H1 (cell line): ENCODE measurements at regions not wholly inside any gene's neighbourhood (a gene's known extent, or its start where the extent isn't known, plus 50 kb on each side); places are given as distances from the start of the nearest gene placed in this dataset.

Experiments used
- CTCF ChIA-PET: fragments of 300-600 bp; sonication (Branson Sonifier 250); formaldehyde crosslinking; loops from one replicate; lab custom pipeline; 2021; ENCODE audit not compliant: partially characterized antibody; lab: Charles Lee
- POLR2A ChIA-PET: fragments of 300-600 bp; sonication (Branson Sonifier 250); formaldehyde crosslinking; loops from one replicate; lab custom pipeline; 2021; ENCODE audit warnings: inconsistent platforms; ENCODE audit not compliant: partially characterized antibody; lab: Charles Lee
- DNase-seq, 2 experiments: peaks; one replicate each; pipeline versions ENCODE4 v3.0.0 to v3.0.0-alpha.2; 2010 to 2022; ENCODE audit warnings: low spot score in 2 of 2, low read depth in 1 of 2, mixed read lengths in 1 of 2
- FAIRE-seq: peaks from 2 replicates; lab custom pipeline; 2011; peaks lifted over from hg19 to GRCh38; lab: Jason Lieb, UNC
- H2AFZ ChIP-seq: 2 replicates; pipeline ENCODE4 v1.8.1; 2012; ENCODE audit warnings: low read length, inconsistent platforms
- H2AK5ac ChIP-seq: 2 replicates; pipeline ENCODE4 v1.6.1; 2013; ENCODE audit warnings: low read depth, low read length
- H2BK120ac ChIP-seq: replicated peaks from 2 replicates; pipeline ENCODE3; 2013; ENCODE audit warnings: low read depth, low read length, inconsistent platforms
- H2BK12ac ChIP-seq: 2 replicates; pipeline ENCODE4 v1.6.1; 2013; ENCODE audit warnings: low read depth, low read length
- H2BK15ac ChIP-seq: 2 replicates; pipeline ENCODE4 v1.6.1; 2013; ENCODE audit warnings: low read length
- H2BK20ac ChIP-seq: 2 replicates; pipeline ENCODE4 v1.6.1; 2013; ENCODE audit warnings: low read length
- H2BK5ac ChIP-seq: 2 replicates; pipeline ENCODE4 v1.6.1; 2013; ENCODE audit warnings: low read depth, low read length
- H3K14ac ChIP-seq: 2 replicates; pipeline ENCODE4 v1.6.1; 2013; ENCODE audit warnings: inconsistent platforms; ENCODE audit not compliant: insufficient read length
- H3K18ac ChIP-seq: 2 replicates; pipeline ENCODE4 v1.6.1; 2013; ENCODE audit warnings: low read length; ENCODE audit errors: extremely low read depth
- H3K23ac ChIP-seq: 2 replicates; pipeline ENCODE4 v1.6.1; 2013; ENCODE audit warnings: inconsistent platforms; ENCODE audit not compliant: insufficient read length
- H3K23me2 ChIP-seq: 2 replicates; pipeline ENCODE4 v1.6.1; 2013; ENCODE audit warnings: low read depth, low read length
- H3K27ac ChIP-seq: 2 replicates; pipeline ENCODE4 v1.6.1; 2011; ENCODE audit warnings: low read depth, low read length, inconsistent platforms
- H3K27me3 ChIP-seq, 4 experiments: replicated peaks in 1 of 4; 1 replicate in 1 of 4; 2 replicates in 3 of 4; pipeline versions ENCODE4 v1.6.1 to v1.8.1; 2011 to 2013; ENCODE audit warnings: low read length in 3 of 4, mild to moderate bottlenecking in 3 of 4, inconsistent platforms in 2 of 4, mixed read lengths in 2 of 4, moderate library complexity in 1 of 4; ENCODE audit not compliant: control insufficient read depth in 3 of 4, insufficient read depth in 3 of 4; ENCODE audit errors: extremely low read depth in 1 of 4
- H3K36me3 ChIP-seq, 4 experiments: 2 replicates each; pipeline versions ENCODE4 v1.6.1 to v1.8.1; 2011 to 2013; ENCODE audit warnings: mild to moderate bottlenecking in 4 of 4, low read length in 3 of 4, moderate library complexity in 2 of 4, control low read depth in 1 of 4, inconsistent platforms in 1 of 4; ENCODE audit not compliant: insufficient read depth in 4 of 4, control insufficient read depth in 2 of 4
- H3K4ac ChIP-seq: replicated peaks from 2 replicates; pipeline ENCODE3; 2013; ENCODE audit warnings: low read length, low read depth, mixed read lengths, inconsistent platforms; ENCODE audit not compliant: insufficient read length
- H3K4me1 ChIP-seq, 4 experiments: replicated peaks in 1 of 4; 1 replicate in 1 of 4; 2 replicates in 3 of 4; pipeline versions ENCODE4 v1.6.1 to v1.8.1; 2011 to 2013; ENCODE audit warnings: low read length in 3 of 4, inconsistent platforms in 2 of 4, mixed read lengths in 1 of 4; ENCODE audit not compliant: insufficient read depth in 4 of 4, control insufficient read depth in 3 of 4
- H3K4me2 ChIP-seq, 2 experiments: 2 replicates each; pipeline versions ENCODE4 v1.6.1 to v1.8.1; 2011 to 2013; ENCODE audit warnings: low read depth in 2 of 2, low read length in 2 of 2, control low read depth in 1 of 2, inconsistent platforms in 1 of 2, mild to moderate bottlenecking in 1 of 2; ENCODE audit not compliant: insufficient read depth in 1 of 2
- H3K4me3 ChIP-seq, 4 experiments: fragments of 200-600, 300-600 bp in 1 of 4; sonication (generic), shearing (Covaris generic), sonication (Bioruptor Twin) in 1 of 4; 2 replicates each; pipeline versions ENCODE4 v1.5.1 to v1.8.1; 2011 to 2016; ENCODE audit warnings: low read length in 4 of 4, low read depth in 3 of 4, control low read depth in 2 of 4, inconsistent platforms in 2 of 4, mild to moderate bottlenecking in 2 of 4, mixed read lengths in 1 of 4, moderate library complexity in 1 of 4; ENCODE audit not compliant: insufficient read depth in 2 of 4; ENCODE audit errors: extremely low read depth in 1 of 4
- H3K56ac ChIP-seq: replicated peaks from 2 replicates; pipeline ENCODE3; 2013; ENCODE audit warnings: low read depth, mild to moderate bottlenecking, mixed read lengths, low read length, inconsistent platforms; ENCODE audit not compliant: insufficient read length
- H3K79me1 ChIP-seq: 2 replicates; pipeline ENCODE4 v1.6.1; 2013; ENCODE audit warnings: low read depth, low read length, control low read depth
- H3K79me2 ChIP-seq, 2 experiments: 2 replicates each; pipeline versions ENCODE4 v1.6.1 to v1.8.1; 2012 to 2013; ENCODE audit warnings: low read length in 2 of 2, mild to moderate bottlenecking in 2 of 2, inconsistent platforms in 1 of 2; ENCODE audit not compliant: insufficient read depth in 2 of 2, control insufficient read depth in 1 of 2
- H3K9ac ChIP-seq, 4 experiments: replicated peaks in 1 of 4; 1 replicate in 1 of 4; 2 replicates in 3 of 4; pipeline versions ENCODE4 v1.6.1 to v1.8.1; 2011 to 2013; ENCODE audit warnings: low read depth in 3 of 4, low read length in 3 of 4, control low read depth in 2 of 4, mild to moderate bottlenecking in 2 of 4, moderate library complexity in 2 of 4, inconsistent platforms in 1 of 4; ENCODE audit errors: extremely low read depth in 1 of 4
- H3K9me3 ChIP-seq, 2 experiments: 2 replicates each; pipeline versions ENCODE4 v1.6.1 to v1.8.1; 2012 to 2013; ENCODE audit warnings: mild to moderate bottlenecking in 2 of 2, moderate library complexity in 2 of 2, control low read depth in 1 of 2, inconsistent platforms in 1 of 2, low read depth in 1 of 2, low read length in 1 of 2, mixed read lengths in 1 of 2; ENCODE audit not compliant: insufficient read depth in 2 of 2
- H4K20me1 ChIP-seq, 2 experiments: replicated peaks in 1 of 2; 2 replicates each; pipeline versions ENCODE3 to v1.8.1; 2011 to 2013; ENCODE audit warnings: inconsistent platforms in 2 of 2, low read length in 2 of 2, mild to moderate bottlenecking in 1 of 2; ENCODE audit not compliant: insufficient read depth in 2 of 2, control insufficient read depth in 1 of 2
- H4K5ac ChIP-seq: 2 replicates; pipeline ENCODE4 v1.6.1; 2013; ENCODE audit warnings: low read length, low read depth, mixed read lengths, inconsistent platforms; ENCODE audit not compliant: insufficient read length
- H4K8ac ChIP-seq: 2 replicates; pipeline ENCODE4 v1.8.0; 2013; ENCODE audit warnings: mild to moderate bottlenecking, moderate library complexity, low read length, inconsistent platforms; ENCODE audit not compliant: insufficient read depth; ENCODE audit errors: extremely low read depth
- H4K91ac ChIP-seq: replicated peaks from 2 replicates; pipeline ENCODE3; 2013; ENCODE audit warnings: low read length, mixed read lengths, inconsistent platforms; ENCODE audit not compliant: insufficient read length
- BRCA1 ChIP-seq: IDR thresholded peaks from 2 replicates; pipeline ENCODE4 v1.6.1; 2012; ENCODE audit warnings: low read depth, low read length, improper control_type of control experiment
- CTBP2 ChIP-seq: IDR thresholded peaks from 2 replicates; pipeline ENCODE4 v1.7.0; 2011; ENCODE audit warnings: borderline replicate concordance, mild to moderate bottlenecking, moderate library complexity, mixed read lengths, low read length; ENCODE audit not compliant: insufficient read depth, insufficient read length
- EP300 ChIP-seq, 2 experiments: IDR thresholded peaks; 1 replicate in 1 of 2; 2 replicates in 1 of 2; pipeline ENCODE4 v1.6.1; 2011 to 2012; ENCODE audit warnings: low read depth in 2 of 2, low read length in 2 of 2, mild to moderate bottlenecking in 2 of 2, borderline replicate concordance in 1 of 2, inconsistent platforms in 1 of 2, moderate library complexity in 1 of 2
- JUND ChIP-seq: IDR thresholded peaks from 2 replicates; pipeline ENCODE4 v1.6.1; 2011; ENCODE audit warnings: mild to moderate bottlenecking, improper control_type of control experiment, low read length
- KDM4A ChIP-seq: IDR thresholded peaks from one replicate; pipeline ENCODE4 v1.7.1; 2012; ENCODE audit warnings: low read depth, mild to moderate bottlenecking, moderate library complexity, low read length, inconsistent platforms; ENCODE audit not compliant: severe bottlenecking
- RNF2 ChIP-seq: fragments of 200-900, 300-1000 bp; sonication (generic); IDR thresholded peaks from 2 replicates; pipeline ENCODE4 v1.7.1; 2016; ENCODE audit warnings: borderline replicate concordance, low read depth, mild to moderate bottlenecking, antibody characterized with exemption, low read length; ENCODE audit not compliant: poor library complexity, severe bottlenecking; ENCODE audit errors: missing control alignments
- SAP30 ChIP-seq: fragments of 300-600 bp; sonication (generic); IDR thresholded peaks from 2 replicates; pipeline ENCODE4 v1.7.1; 2012; ENCODE audit warnings: low read length, moderate library complexity, mild to moderate bottlenecking, inconsistent platforms; ENCODE audit not compliant: insufficient read depth, insufficient replicate concordance
- SP4 ChIP-seq: IDR thresholded peaks from 2 replicates; pipeline ENCODE4 v1.6.1; 2012; ENCODE audit warnings: low read length, inconsistent platforms
- TAF1 ChIP-seq: IDR thresholded peaks from 2 replicates; pipeline ENCODE4 v1.6.1; 2011; ENCODE audit warnings: mild to moderate bottlenecking, low read depth, low read length
- TBP ChIP-seq: IDR thresholded peaks from 2 replicates; pipeline ENCODE4 v1.6.1; 2011; ENCODE audit warnings: low read depth, low read length, improper control_type of control experiment
- TEAD4 ChIP-seq: IDR thresholded peaks from 2 replicates; pipeline ENCODE4 v1.6.1; 2012; ENCODE audit warnings: low read depth, low read length, inconsistent platforms, mixed read lengths
- TF ChIP-seq, protein P1 (sequence below): IDR thresholded peaks from 2 replicates; pipeline ENCODE4 v1.6.1; 2012; ENCODE audit warnings: inconsistent platforms
- TF ChIP-seq, protein P2 (sequence below): IDR thresholded peaks from 2 replicates; pipeline ENCODE4 v1.6.1; 2012; ENCODE audit warnings: low read length, inconsistent platforms

DNA sequence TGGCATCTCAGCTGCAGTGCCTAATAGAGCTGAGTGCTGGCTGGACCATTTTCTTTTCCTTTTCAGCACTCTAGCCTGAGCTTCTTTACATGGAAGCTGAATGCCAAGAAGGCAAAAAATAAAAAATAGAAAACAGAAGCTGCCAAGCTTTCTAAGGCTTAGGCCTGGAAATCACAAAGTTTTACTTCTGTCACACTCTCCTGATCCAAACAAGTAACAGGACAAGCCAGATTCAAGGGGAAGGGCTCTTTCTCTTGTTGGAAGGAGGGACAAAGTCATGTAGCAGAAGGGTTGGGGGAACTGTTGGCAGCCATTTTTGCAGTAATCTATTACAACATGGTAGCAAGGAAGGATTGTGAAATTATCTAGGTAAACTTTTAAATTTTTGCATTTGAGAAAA is 131.8 kb downstream of the MSL3 start:
- Histone ChIP-seq H3K9me3 (no peaks in the 10 kb centered on the region), H4K91ac (no peak overlapping the region), H3K27me3 (no peaks in the 10 kb centered on the region), H3K4me1 (no peaks in the 10 kb centered on the region), H3K27ac (no peak overlapping the region), H3K18ac (no peak overlapping the region), H2BK120ac (no peak overlapping the region), H3K4me3 (no peak overlapping the region), H2BK5ac (no peak overlapping the region), H3K4ac (no peak overlapping the region), H3K36me3 (no peaks in the 10 kb centered on the region), H3K23ac (no peak overlapping the region), H2AFZ (no peak overlapping the region), H4K5ac (no peak overlapping the region), H4K8ac (no peak overlapping the region), H3K56ac (no peak overlapping the region), H4K20me1 (no peaks in the 10 kb centered on the region), H2BK15ac (no peak overlapping the region), H3K23me2 (no peaks in the 10 kb centered on the region), H3K14ac (no peak overlapping the region), H2BK12ac (no peak overlapping the region), H3K9ac (no peak overlapping the region), H3K79me1 (no peaks in the 10 kb centered on the region), H2BK20ac (no peak overlapping the region), H3K79me2 (no peaks in the 10 kb centered on the region), H3K4me2 (no peak overlapping the region), H2AK5ac (no peak overlapping the region)
- ChIA-PET POLR2A (no interaction called here), CTCF (interaction anchor here (0.8 to 2.2 kb wide), 2 partner anchors 9 to 18 kb away, joined by 3 to 5 read pairs; no protein-coding TSS in a partner anchor)
- DNase-seq (no peak), FAIRE-seq (no peak)
- TF ChIP-seq JUND (no peak), CTBP2 (no peak), SAP30 (no peak), TEAD4 (no peak), BRCA1 (no peak), KDM4A (no peak), RNF2 (no peak), SP4 (no peak), TAF1 (no peak), TBP (no peak), EP300 (IDR thresholded peaks at IDR 0.05; ENCODE audit: borderline replicate concordance in 1 of 2, low read depth in 2 of 2, low read length in 2 of 2) (no peak)
- TF ChIP-seq, protein P1, sequence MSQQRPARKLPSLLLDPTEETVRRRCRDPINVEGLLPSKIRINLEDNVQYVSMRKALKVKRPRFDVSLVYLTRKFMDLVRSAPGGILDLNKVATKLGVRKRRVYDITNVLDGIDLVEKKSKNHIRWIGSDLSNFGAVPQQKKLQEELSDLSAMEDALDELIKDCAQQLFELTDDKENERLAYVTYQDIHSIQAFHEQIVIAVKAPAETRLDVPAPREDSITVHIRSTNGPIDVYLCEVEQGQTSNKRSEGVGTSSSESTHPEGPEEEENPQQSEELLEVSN = no peak
- TF ChIP-seq, protein P2, sequence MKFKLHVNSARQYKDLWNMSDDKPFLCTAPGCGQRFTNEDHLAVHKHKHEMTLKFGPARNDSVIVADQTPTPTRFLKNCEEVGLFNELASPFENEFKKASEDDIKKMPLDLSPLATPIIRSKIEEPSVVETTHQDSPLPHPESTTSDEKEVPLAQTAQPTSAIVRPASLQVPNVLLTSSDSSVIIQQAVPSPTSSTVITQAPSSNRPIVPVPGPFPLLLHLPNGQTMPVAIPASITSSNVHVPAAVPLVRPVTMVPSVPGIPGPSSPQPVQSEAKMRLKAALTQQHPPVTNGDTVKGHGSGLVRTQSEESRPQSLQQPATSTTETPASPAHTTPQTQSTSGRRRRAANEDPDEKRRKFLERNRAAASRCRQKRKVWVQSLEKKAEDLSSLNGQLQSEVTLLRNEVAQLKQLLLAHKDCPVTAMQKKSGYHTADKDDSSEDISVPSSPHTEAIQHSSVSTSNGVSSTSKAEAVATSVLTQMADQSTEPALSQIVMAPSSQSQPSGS = no peak
